H9 (cell line): ENCODE measurements at regions not wholly inside any gene's neighbourhood (a gene's known extent, or its start where the extent isn't known, plus 50 kb on each side); places are given as distances from the start of the nearest gene placed in this dataset.

Experiments used
- DNase-seq: peaks from one replicate; pipeline ENCODE4 v3.0.0-alpha.2; 2017
- H2AFZ ChIP-seq: one replicate; pipeline ENCODE4 v1.6.1; 2013; ENCODE audit warnings: mild to moderate bottlenecking, low read length, control low read depth, moderate library complexity
- H2AK5ac ChIP-seq: 2 replicates; pipeline ENCODE4 v1.6.1; 2013; ENCODE audit warnings: low read length, control low read depth, mixed read lengths; ENCODE audit not compliant: insufficient read length
- H2BK120ac ChIP-seq: one replicate; pipeline ENCODE4 v1.6.1; 2013; ENCODE audit warnings: low read depth, mild to moderate bottlenecking, low read length, control low read depth, inconsistent platforms; ENCODE audit not compliant: poor library complexity, severe bottlenecking
- H2BK12ac ChIP-seq: 2 replicates; pipeline ENCODE4 v1.6.1; 2013; ENCODE audit warnings: low read length, control low read depth, mixed read lengths, low read depth; ENCODE audit not compliant: insufficient read length
- H2BK15ac ChIP-seq: 2 replicates; pipeline ENCODE4 v1.6.1; 2013; ENCODE audit warnings: low read depth, low read length, control low read depth
- H2BK20ac ChIP-seq: one replicate; pipeline ENCODE4 v1.6.1; 2013; ENCODE audit warnings: low read depth, mild to moderate bottlenecking, low read length, control low read depth, inconsistent platforms; ENCODE audit not compliant: poor library complexity, severe bottlenecking
- H2BK5ac ChIP-seq: 2 replicates; pipeline ENCODE4 v1.6.1; 2013; ENCODE audit warnings: low read length, control low read depth, mixed read lengths; ENCODE audit not compliant: insufficient read length
- H3K14ac ChIP-seq: 2 replicates; pipeline ENCODE4 v1.6.1; 2013; ENCODE audit warnings: low read length, control low read depth; ENCODE audit not compliant: insufficient read depth
- H3K18ac ChIP-seq: 2 replicates; pipeline ENCODE4 v1.6.1; 2013; ENCODE audit warnings: low read depth, mild to moderate bottlenecking, mixed read lengths, low read length, control low read depth; ENCODE audit not compliant: insufficient read length
- H3K23ac ChIP-seq: 2 replicates; pipeline ENCODE4 v1.6.1; 2013; ENCODE audit warnings: low read length, control low read depth, mixed read lengths, low read depth; ENCODE audit not compliant: insufficient read length
- H3K23me2 ChIP-seq: 2 replicates; pipeline ENCODE4 v1.6.1; 2013; ENCODE audit warnings: low read depth, mild to moderate bottlenecking, mixed read lengths, low read length, control low read depth; ENCODE audit not compliant: insufficient read length, poor library complexity, severe bottlenecking
- H3K27ac ChIP-seq: 2 replicates; pipeline ENCODE4 v1.5.1; 2013; ENCODE audit warnings: low read length, control low read depth, mixed read lengths, low read depth; ENCODE audit not compliant: insufficient read length
- H3K27me3 ChIP-seq: 2 replicates; pipeline ENCODE4 v1.6.1; 2013; ENCODE audit warnings: low read length, control low read depth, inconsistent platforms; ENCODE audit not compliant: insufficient read depth
- H3K4ac ChIP-seq: 2 replicates; pipeline ENCODE4 v1.6.1; 2013; ENCODE audit warnings: low read depth, mild to moderate bottlenecking, control low read depth, inconsistent platforms, low read length, moderate library complexity
- H3K4me1 ChIP-seq: 2 replicates; pipeline ENCODE4 v1.6.1; 2013; ENCODE audit warnings: low read length, control low read depth, inconsistent platforms; ENCODE audit not compliant: insufficient read depth
- H3K4me2 ChIP-seq: 2 replicates; pipeline ENCODE4 v1.6.1; 2013; ENCODE audit warnings: low read length, control low read depth, mixed read lengths; ENCODE audit not compliant: insufficient read length, insufficient read depth
- H3K56ac ChIP-seq: 2 replicates; pipeline ENCODE4 v1.6.1; 2013; ENCODE audit warnings: low read depth, mild to moderate bottlenecking, mixed read lengths, low read length, control low read depth; ENCODE audit not compliant: insufficient read length
- H3K79me1 ChIP-seq: 2 replicates; pipeline ENCODE4 v1.6.1; 2013; ENCODE audit warnings: low read depth, mild to moderate bottlenecking, moderate library complexity, low read length, control low read depth, inconsistent platforms; ENCODE audit not compliant: insufficient read depth, poor library complexity, severe bottlenecking
- H3K79me2 ChIP-seq: 2 replicates; pipeline ENCODE4 v1.6.1; 2013; ENCODE audit warnings: low read length, control low read depth, inconsistent platforms; ENCODE audit not compliant: insufficient read depth
- H3K9ac ChIP-seq: 2 replicates; pipeline ENCODE4 v1.6.1; 2013; ENCODE audit warnings: low read length, control low read depth, mixed read lengths; ENCODE audit not compliant: insufficient read length; ENCODE audit errors: extremely low read depth
- H3K9me3 ChIP-seq: one replicate; pipeline ENCODE4 v1.6.1; 2013; ENCODE audit warnings: low read depth, low read length, inconsistent platforms; ENCODE audit not compliant: control insufficient read depth
- H3T11ph ChIP-seq: one replicate; pipeline ENCODE4 v1.6.1; 2013; ENCODE audit warnings: mild to moderate bottlenecking, low read length, control low read depth, inconsistent platforms
- H4K20me1 ChIP-seq: one replicate; pipeline ENCODE4 v1.6.1; 2013; ENCODE audit not compliant: control insufficient read depth, insufficient read length, insufficient read depth
- H4K5ac ChIP-seq: 2 replicates; pipeline ENCODE4 v1.6.1; 2013; ENCODE audit warnings: low read depth, mild to moderate bottlenecking, mixed read lengths, low read length, control low read depth; ENCODE audit not compliant: insufficient read length
- H4K8ac ChIP-seq: replicated peaks from 2 replicates; pipeline ENCODE4 v1.6.1; 2013; ENCODE audit warnings: low read length, control low read depth, mixed read lengths, low read depth; ENCODE audit not compliant: insufficient read length
- H4K91ac ChIP-seq: 2 replicates; pipeline ENCODE4 v1.6.1; 2013; ENCODE audit warnings: low read depth, mild to moderate bottlenecking, moderate library complexity, mixed read lengths, low read length, control low read depth; ENCODE audit not compliant: insufficient read length
- H3K27ac Mint-ChIP-seq, 3 experiments: 2 replicates in 2 of 3; 3 replicates in 1 of 3; pipeline ENCODE4 v1.8.0; 2020 to 2021; ENCODE audit warnings: mixed read lengths in 3 of 3, mild to moderate bottlenecking in 1 of 3, moderate library complexity in 1 of 3
- H3K27me3 Mint-ChIP-seq: 2 replicates; pipeline ENCODE4 v1.8.0; 2021; ENCODE audit warnings: low read depth, mild to moderate bottlenecking, moderate library complexity, mixed read lengths
- H3K36me3 Mint-ChIP-seq, 3 experiments: 2 replicates in 2 of 3; 3 replicates in 1 of 3; pipeline ENCODE4 v1.8.0; 2020 to 2021; ENCODE audit warnings: low read depth in 3 of 3, mixed read lengths in 3 of 3; ENCODE audit not compliant: insufficient read depth in 1 of 3
- H3K4me1 Mint-ChIP-seq, 2 experiments: 2 replicates each; pipeline ENCODE4 v1.8.0; 2020; ENCODE audit warnings: mixed read lengths in 2 of 2
- H3K4me3 Mint-ChIP-seq, 2 experiments: 2 replicates in 1 of 2; 3 replicates in 1 of 2; pipeline ENCODE4 v1.8.0; 2020 to 2021; ENCODE audit warnings: mild to moderate bottlenecking in 2 of 2, mixed read lengths in 2 of 2, moderate library complexity in 1 of 2
- H3K9me3 Mint-ChIP-seq, 2 experiments: 2 replicates in 1 of 2; 3 replicates in 1 of 2; pipeline ENCODE4 v1.8.0; 2020; ENCODE audit warnings: mild to moderate bottlenecking in 2 of 2, mixed read lengths in 2 of 2, moderate library complexity in 1 of 2
- CTCF ChIP-seq: fragments of 200-600 bp; sonication (generic); conservative IDR thresholded peaks from 3 replicates; pipeline ENCODE4 v1.8.0; 2021; ENCODE audit warnings: antibody characterized with exemption, mild to moderate bottlenecking
- WGBS: extraction: QIAGEN DNeasy Blood & Tissue Kit; methylation state at CpG from one replicate; pipeline ENCODE4 v1.1.7; 2013; ENCODE audit warnings: missing lambda C conversion rate, low lambda C conversion rate, mixed read lengths; ENCODE audit not compliant: insufficient read length; ENCODE audit errors: extremely low coverage; 5-methylcytosine and 5-hydroxymethylcytosine counted together

GRCh38 chr6:151677404-151677803, 130.1 kb upstream of the ESR1 start:
- Histone ChIP-seq H3T11ph (no peak overlapping the region), H4K5ac (no peak overlapping the region), H3K14ac (no peak overlapping the region), H3K4me1 (no peaks in the 10 kb centered on the region), H3K56ac (no peak overlapping the region), H2BK20ac (no peak overlapping the region), H2BK12ac (no peak overlapping the region), H2AK5ac (no peak overlapping the region), H3K9me3 (no peaks in the 10 kb centered on the region), H3K79me2 (no peaks in the 10 kb centered on the region), H3K23me2 (no peaks in the 10 kb centered on the region), H3K27ac (no peak overlapping the region), H4K20me1 (no peaks in the 10 kb centered on the region), H2BK15ac (no peak overlapping the region), H3K4me2 (no peak overlapping the region), H3K23ac (no peak overlapping the region), H2BK120ac (no peak overlapping the region), H3K18ac (no peak overlapping the region), H4K91ac (no peak overlapping the region), H3K79me1 (no peaks in the 10 kb centered on the region), H3K4ac (no peak overlapping the region), H2BK5ac (no peak overlapping the region), H4K8ac (no peak overlapping the region), H3K27me3 (no peaks in the 10 kb centered on the region), H3K9ac (no peak overlapping the region), H2AFZ (no peak overlapping the region)
- WGBS = no CpG with 5 or more reads among the region's 6 CpGs
- Mint-ChIP-seq H3K27me3 (no peaks in the 10 kb centered on the region; the same call in none of the 2 replicates), H3K9me3 (no peaks in the 10 kb centered on the region), H3K4me3 (no peak overlapping the region), H3K36me3 (no peaks in the 10 kb centered on the region), H3K27ac (no peak overlapping the region), H3K4me1 (peaks cover 0 to 2% of the 10 kb centered on the region in 2 experiments; a peak in 2 of 4 replicates)
- TF ChIP-seq CTCF = no peak
- no peak for DNase-seq
